M059J (cell line): ENCODE measurements at regions not wholly inside any gene's neighbourhood (a gene's known extent, or its start where the extent isn't known, plus 50 kb on each side); places are given as distances from the start of the nearest gene placed in this dataset.
A peak's percentile ranks its signal among the peaks of the same experiment; 100 is the strongest.
"Not testable (repeated sequence)": the region's sequence is repeated elsewhere in the genome, so short reads cannot be mapped to it uniquely, and the experiment has no call there.

ENCODE experiments used
- DNase-seq: peaks from one replicate; pipeline ENCODE4 v3.0.0-alpha.2; 2012; ENCODE audit warnings: low read depth

DNA sequence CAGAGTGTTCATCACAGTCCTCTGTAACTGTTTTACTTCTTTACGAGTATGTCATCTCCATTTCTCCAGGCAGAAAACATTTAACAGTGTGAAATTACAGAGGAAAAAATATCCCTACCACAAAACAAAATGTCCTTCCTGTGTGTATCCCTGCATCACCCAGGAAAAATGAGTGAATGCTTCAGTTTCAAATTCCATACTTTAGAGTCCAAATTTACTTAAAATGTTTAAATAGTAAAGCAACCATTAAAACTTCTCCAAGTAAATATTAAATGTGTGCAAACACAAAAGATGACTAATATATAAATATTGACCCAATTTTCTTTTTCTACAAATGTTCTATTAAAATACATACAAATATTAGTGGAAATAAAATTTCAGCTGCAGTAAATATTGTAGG, 1016.6 kb upstream of the PCDH20 start:
- DNase-seq: no peak

DNA sequence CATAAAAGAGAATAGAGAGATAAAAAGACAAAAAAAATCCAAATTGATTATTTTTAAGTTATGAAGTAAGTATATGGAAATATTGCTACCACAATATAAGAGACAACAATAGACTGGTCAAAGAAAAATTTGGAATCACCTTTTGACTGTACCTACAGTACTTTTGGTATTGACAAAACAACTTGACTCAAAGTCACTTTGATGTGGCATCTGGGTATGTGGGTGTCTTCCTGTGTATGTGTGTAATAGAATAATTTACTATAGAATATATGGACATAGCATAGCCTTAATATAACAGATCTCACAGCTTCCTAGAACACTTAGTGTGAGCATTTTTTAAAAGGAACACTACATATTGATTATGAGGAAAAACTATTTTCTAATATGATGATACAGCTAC, 1016.2 kb upstream of the PCDH20 start:
- DNase-seq: no peak

DNA sequence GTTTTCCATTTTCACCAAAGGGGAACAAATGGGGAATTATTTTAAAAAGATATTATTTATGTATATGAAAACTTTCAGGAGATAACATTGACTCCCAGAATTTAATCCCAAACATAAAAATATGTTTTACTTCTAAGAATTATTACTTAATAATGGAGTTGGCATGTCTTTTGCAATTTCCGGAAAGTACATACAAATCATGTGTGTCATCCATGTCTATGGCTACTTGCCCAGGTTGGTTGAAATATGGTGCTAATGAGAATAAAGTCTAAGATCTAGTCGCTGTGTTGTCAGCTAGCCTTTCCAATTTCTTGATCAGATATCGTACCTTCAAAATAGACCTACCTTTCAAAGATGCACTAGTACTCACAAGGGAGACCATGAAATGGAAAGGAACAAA, 1003.2 kb upstream of the PCDH20 start:
- DNase-seq: peak; percentile 1

DNA sequence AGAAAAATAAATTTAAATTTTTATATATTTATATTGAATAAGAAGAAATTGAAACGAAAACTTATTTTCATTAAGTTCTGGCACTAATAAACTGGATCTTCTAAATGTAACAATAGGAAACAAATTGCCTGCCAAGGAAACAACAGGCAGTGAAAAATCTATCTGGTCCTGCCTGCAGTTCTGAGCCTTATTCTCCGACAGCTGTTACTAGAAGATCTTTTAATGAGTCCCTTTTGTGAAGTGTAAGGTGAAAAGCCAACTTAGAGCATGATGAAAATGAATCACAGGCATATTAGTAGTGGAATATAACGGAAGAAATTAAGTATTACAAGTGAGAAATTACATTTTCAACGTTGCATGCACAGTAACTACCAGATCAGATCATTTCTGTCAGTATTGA, 1002.7 kb upstream of the PCDH20 start:
- no peak for DNase-seq

DNA sequence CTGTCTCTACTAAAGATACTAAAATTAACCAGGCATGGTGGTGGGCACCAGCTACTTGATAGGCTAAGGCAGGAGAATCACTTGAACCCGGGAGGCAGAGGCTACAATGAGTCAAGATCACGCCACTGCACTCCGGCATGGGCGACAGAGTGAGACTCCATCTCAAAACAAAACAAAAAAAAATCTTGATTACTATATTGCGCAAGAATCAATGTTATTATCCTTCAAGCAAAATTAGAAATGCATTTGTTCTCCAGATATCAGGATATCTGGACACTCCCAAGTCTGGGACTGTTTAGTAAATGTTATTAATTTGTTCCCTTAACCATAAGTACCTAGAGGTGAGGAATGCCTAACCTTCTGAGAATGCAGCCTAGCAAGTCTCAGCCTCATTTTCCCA, 992.2 kb upstream of the PCDH20 start:
- DNase-seq: no peak

DNA sequence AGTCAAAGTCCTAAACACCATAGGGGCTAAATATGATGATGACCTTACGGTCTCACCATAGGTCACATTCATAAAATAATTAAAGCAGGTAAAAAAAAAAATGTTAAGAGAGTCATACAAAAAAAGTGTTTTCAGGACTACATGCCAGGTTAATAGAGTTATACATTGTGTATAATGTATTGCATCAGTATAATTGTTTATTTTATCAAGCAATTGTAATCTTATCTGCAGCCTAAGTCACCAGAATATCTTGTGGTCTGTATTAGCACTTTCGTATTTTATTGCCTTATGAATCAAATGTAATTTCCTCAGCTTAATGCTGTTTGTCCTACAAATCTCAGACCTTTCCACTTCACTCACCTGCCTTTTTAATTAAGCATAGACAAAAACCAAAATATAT, 972.9 kb upstream of the PCDH20 start:
- no peak for DNase-seq

DNA sequence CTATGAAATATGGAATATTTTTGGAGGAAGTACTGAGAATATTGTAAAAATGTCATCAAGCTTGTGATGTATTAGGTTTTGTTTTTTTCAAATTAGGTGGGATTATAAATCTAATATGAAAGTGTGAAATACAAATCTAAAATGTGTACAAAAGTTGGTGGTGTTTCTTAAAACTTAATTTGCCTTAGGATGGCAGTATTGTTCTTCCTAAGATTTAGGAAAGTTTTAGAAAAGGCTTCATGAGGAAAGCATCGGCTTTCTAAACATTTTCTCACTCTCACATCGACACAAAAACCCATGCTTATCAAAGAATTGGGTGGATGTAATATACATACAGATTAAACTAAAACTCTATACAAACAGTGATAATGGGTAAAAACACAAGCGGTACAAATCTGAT, 972.0 kb upstream of the PCDH20 start:
- DNase-seq: no peak

DNA sequence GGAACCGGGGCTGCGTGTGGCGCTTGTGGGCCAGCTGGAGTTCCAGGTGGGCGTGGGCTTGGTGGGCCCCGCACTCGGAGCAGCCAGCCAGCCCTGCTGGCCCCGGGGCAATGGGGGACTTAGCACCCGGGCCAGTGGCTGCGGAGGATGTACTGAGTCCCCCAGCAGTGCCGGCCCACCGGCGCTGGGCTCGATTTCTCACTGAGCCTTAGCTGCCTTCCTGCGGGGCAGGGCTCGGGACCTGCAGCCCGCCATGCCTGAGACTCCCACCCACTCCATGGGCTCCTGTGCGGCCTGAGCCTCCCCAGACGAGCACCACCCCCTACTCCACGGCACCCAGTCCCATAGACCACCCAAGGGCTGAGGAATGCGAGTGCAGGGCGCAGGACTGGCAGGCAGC, 963.6 kb upstream of the PCDH20 start:
- DNase-seq: not testable (repeated sequence)

DNA sequence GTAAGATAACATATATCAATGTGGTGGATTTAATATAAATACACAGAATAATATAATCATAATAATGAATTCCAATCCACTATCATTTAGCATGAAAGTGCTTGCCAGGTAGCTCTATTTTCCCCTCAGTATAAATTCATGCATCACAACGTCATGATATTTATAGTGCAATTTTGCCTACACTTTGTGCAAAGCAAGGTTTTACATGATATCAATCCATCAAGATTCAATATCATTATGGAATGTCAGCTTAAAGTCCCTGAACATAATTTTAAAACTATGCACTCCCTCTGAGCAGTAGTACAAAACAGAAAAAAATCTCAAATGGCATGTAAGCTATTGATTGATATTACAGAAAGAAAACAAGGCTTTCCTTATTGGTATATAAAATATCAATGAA, 962.2 kb upstream of the PCDH20 start:
- no peak for DNase-seq

DNA sequence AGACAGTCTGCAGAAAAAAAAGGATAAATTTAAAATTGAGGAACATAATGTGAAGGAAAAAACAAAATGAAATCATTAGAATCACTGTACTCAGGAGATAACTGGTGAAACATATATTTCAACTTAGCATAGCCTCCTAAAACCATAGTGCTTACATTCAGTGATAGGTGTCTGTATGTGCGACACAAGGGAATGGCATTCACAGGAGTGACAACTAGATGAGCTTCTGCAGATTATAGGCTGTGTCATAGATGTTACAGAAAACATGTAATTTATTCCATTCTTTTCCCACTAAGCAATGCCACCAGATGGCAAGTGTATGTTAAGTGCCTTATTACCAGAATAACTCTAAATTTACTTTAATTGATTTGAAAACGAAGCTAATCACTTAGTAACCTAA, 960.0 kb upstream of the PCDH20 start:
- DNase-seq: no peak

DNA sequence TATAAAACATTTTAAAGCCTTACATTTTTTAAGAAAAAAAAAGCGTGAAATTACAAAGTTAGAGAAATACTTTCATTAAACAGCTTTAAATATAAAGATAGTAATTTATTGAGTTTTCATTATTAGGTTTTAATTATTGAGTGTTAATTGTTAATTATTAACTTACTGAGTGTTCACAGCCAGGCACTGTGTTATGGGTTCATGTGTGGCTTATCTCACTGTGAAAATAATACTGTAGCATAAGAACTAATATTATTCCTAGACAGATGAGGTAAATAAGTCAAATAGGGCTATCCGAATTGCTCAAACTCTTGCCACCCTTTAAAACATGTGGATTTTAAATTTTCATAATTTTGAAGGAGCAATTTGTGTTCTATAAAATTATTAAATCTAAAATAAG, 956.1 kb upstream of the PCDH20 start:
- DNase-seq: no peak

DNA sequence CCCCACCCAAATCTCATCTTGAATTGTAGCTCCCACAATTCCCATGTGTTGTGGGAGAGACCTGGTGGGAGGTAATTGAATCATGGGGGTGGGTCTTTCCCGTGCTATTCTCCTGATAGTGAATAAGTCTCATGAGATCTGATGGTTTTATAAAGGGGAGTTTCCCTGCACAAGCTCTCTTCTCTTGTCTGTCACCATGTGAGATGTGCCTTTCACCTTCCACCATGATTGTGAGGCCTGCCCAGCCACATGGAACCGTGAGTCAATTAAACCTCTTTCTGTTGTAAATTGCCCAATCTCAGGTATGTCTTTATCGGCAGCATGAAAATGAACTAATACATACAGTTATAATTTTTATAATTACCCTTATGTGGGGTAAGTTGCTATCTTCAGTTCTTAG, 952.3 kb upstream of the PCDH20 start:
- not testable (repeated sequence) for DNase-seq

DNA sequence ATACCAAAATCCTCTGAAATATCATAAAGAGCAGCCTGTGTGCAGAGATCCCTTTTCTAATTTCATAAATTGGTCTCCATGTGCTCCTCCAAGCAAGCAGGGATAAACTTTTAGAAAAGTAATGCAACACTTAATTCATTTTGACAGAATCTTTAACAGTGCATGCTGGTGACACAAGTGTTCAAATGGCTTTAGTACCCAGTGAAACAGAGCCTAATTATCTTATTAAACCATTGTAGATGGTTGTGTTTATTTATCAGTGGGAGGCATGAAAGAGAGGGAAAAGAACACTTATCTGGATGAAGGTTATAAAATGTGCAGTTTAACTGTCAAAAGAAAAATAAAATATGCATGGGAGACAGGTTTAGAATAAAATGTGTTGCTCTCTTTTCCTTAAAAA, 945.0 kb upstream of the PCDH20 start:
- no peak for DNase-seq

DNA sequence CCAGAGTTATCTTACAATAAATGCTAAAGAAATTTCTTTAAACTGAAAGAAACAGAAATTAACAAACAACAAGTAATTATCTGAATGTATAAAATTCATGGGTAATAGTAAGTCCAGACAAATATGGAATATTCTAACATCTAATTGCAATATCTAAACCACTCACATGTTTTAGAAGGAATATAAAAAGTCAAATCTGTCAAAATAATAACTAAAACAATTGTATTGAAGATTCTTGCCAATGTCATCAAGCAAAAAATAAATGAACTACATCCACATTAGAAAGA, 942.9 kb upstream of the PCDH20 start:
- DNase-seq: no peak

DNA sequence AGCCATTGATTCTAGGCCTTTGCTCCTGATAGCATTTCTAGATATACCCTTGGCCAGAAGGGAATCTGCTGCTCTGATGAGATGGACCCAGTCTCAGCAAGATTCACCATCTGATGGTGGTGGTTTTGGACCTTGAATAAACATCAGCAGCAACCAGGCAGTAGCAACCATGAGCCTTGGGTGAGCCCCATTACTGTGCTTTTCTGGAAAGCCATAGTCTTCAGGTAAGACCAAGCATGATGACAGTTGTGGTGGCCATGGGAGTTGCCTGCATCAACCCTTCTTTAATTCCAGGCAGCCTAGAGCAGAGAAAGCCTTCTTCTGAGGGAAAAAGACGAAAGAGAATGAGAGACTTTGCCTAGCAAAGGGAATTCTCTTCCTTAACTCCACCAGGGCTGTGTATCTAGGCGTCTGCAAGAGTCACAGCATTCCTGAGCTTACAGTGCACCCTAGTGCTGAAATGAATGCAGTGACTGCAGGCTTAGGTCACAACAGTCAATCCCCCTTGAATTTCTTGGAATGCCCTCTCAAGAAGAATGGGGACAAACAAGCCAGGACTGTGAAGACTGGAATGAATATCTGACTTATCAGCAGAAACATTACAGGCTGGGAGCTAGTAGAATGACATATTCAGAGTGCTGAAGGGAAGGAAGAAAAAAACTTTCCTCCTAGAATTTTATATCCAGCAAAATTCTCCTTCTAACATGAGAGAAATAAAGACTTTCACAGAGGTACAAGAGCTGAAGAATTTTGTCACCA, 942.4 kb upstream of the PCDH20 start:
- DNase-seq: no peak

DNA sequence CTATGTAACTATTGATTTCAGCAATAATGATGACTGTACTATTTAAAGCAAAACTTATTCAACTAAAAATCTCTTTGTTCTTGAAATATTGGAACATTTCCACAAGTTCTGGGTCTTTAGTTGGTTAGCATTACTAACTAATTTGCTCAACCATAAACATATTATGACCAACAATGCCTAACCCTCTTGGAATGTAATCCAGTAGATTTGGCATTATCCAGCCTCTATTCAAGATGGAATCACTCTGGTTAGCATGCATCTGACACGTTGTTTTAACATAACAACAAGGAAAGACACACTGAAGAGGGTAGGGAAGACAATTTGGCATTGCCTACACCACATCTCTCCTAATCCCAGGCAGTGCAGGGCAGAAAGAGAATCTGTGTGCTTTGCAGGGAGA, 941.3 kb upstream of the PCDH20 start:
- DNase-seq: no peak

DNA sequence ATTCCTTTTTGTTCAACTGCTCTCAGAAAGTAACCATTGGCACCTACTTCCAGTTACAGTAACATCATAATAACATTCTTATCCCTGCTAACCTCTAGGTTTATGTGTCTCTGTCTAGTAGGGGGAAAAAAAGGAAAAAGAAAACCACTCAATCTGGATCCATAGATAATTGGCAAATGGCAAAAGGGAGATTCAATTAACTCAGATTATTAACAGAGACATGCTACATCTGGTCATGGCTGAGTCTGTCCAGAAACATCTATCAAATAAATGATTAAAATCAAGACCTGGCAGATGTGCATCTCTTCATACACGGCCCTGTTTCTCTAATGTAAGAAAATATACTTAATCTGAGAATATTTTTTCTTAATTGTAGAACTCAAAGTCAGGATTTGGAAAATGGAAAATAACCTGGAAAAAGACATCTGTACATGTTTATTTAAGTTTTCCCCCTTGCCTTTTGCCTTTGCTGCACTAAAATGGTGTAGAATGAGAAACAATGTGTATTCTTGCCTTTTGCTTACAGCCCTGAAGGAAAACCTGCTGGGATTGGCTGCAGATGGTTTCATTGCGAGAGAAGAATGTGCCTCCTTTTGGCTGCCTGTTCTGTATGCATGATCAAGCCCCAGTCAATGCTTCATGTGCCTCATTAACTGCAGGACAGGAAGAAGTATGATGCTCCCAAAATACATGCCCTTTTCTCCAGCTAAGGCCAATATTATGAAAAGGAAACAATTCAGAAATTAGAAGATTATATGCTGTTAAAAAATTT, 921.6 kb upstream of the PCDH20 start:
- DNase-seq: no peak

DNA sequence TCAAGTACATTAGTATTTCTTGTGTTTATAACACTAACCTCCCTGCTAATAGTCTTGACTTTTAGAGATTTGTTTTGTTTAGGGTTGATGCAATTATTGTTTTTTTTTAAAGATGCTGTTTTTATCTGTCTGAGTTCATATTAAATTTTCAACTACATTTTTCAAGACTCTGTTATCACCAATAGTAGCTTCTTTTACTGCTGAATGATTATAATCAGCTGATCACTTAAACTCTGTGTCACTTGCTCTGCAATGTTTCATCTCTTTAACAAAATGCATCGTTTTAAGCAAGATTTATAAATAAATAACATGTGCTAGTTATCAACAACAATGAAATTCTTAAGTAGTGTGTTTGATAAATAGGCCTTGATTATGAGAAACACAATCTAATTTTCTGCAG, 920.9 kb upstream of the PCDH20 start:
- no peak for DNase-seq

DNA sequence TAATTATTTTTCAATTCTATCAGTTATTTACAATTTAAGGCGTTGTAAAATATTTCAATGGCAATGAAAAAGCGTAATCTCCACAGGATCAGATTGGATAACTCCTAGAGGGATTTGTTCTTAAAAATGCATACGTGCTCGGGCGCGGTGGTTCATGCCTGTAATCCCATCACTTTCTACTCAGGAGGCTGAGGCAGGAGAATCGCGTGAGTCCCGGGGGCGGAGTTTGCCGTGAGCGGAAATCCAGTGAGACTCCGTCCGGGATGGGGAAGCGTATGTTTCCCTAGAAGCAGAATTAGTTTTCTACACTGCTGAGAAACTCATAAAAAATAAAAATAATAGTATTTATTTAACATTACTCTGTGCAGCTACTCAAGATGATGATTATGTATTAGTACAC, 917.8 kb upstream of the PCDH20 start:
- no peak for DNase-seq

DNA sequence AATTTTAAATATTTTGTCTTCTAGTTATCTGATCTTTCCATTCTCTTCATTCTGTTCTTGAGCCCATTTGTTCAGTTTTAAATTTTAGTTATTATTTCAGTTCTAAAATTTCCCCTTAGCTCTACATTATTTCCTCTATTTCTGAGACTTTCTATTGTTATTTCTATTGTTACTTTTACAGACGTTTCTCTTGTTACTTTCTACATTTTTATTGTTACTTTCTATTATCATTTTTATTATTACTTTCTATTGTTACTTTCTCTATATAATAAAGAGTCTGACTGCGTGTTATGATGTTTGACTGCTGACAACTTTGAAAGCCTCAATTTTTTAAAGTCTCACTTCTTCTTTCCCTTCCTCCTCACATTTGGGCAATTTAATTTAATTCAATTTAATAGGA, 915.7 kb upstream of the PCDH20 start:
- no peak for DNase-seq

DNA sequence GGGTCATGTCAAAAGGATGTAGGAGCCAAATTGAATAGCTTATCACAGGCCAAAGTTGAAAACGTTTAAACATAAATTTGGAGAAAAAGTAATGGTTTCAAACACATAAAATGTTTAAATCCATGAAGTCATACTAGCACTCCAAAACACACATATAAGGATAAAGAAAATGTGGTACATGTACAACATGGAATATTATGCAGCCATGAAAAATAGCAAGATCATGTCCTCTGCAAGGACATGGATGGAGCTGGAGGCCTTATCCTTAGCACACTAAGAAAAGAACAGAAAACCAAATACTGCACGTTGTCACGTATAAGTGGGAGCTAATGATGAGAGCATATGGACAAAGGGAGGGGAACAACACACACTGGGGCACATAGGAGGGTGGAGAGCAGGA, 911.7 kb upstream of the PCDH20 start:
- no peak for DNase-seq

DNA sequence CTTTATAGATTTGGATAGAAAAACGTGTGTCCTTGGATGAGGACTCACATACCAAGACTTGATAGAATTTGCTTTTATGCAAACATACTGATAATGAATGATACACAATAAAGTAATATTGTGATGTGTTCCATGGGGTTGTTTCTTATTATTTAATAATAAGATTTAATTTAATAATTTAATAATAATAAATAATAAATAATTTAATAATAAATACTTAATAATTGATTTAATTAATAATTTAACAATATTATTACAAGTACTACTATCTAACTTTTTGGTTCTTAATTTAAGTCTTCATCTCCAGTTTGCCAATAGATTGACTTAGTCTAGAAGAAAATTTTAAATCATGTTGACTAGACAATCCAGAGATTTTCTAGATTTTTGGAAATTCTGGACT, 909.2 kb upstream of the PCDH20 start:
- no peak for DNase-seq

DNA sequence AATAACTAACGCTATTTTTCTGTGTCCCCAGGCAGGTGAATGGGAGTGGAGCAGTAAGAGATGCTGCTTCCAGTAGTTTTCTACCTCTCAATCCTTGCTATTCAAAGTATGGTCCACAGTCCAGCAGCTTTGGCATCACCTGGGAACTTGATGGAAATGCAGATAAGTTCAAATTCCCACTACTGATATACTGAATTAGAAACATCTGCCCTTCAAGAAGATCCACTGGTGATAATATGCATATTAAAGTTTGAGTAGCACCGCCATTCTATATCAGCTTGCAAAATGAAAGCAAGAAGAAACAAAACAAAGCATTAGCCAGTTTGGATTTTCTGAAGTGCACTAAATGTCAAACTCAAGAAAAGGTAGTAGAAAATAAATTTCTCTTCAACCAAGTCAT, 906.2 kb upstream of the PCDH20 start:
- DNase-seq: no peak

DNA sequence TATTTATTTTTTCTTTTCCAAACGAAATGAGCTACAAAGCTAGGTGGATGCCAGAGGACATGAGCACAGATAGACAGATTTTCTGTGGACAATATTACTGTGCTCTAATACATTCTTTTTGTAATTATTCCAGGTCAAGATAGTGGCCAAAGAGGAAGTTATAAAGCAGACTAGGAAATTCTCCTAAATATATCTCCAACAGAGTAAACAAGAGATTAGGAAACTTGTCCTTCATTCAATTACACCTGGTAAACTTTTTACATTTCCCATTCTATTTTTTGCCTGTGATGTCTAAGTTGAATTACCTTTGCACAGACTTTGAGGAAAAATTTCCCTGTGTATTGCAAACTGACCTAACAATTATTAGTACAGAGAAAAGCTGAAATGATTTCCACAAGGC, 905.5 kb upstream of the PCDH20 start:
- DNase-seq: no peak
